Hematopoietic multipotent progenitor cell treated with erythropoietin and hydrocortisone succinate and interleukin-3 and kit ligand, for 8 days (in vitro differentiated cells): ENCODE measurements at regions not wholly inside any gene's neighbourhood (a gene's known extent, or its start where the extent isn't known, plus 50 kb on each side); places are given as distances from the start of the nearest gene placed in this dataset.
"Not testable (repeated sequence)": the region's sequence is repeated elsewhere in the genome, so short reads cannot be mapped to it uniquely, and the experiment has no call there.

Experiments used
- DNase-seq: peaks from one replicate; pipeline ENCODE4 v3.0.0-alpha.2; 2015

GRCh38 chr3:55294557-55294956 lies 192.5 kb downstream of the WNT5A start:
- no peak for DNase-seq

- no peak for DNase-seq
These were observed 194.7 kb downstream of the WNT5A start for GRCh38 chr3:55292360-55292759.

- no peak for DNase-seq
These were observed 198.4 kb downstream of the WNT5A start for GRCh38 chr3:55288657-55289056.

- DNase-seq, result no peak
These were observed 200.4 kb downstream of the WNT5A start for GRCh38 chr3:55286693-55287092.

GRCh38 chr3:55285156-55285555 lies 201.9 kb downstream of the WNT5A start:
- DNase-seq, result no peak

GRCh38 chr3:55283441-55283925 lies 203.6 kb downstream of the WNT5A start:
- DNase-seq, result no peak

GRCh38 chr3:55282994-55283393 lies 204.1 kb downstream of the WNT5A start:
- DNase-seq, result no peak

GRCh38 chr3:55272031-55272645 lies 215.0 kb downstream of the WNT5A start:
- no peak for DNase-seq

GRCh38 chr3:55271549-55271948 lies 215.6 kb downstream of the WNT5A start:
- DNase-seq, result no peak

GRCh38 chr3:55270976-55271375 lies 216.1 kb downstream of the WNT5A start:
- no peak for DNase-seq

GRCh38 chr3:55269636-55270035 lies 217.5 kb downstream of the WNT5A start:
- no peak for DNase-seq

GRCh38 chr3:55269096-55269495 lies 218.0 kb downstream of the WNT5A start:
- no peak for DNase-seq

- no peak for DNase-seq
These were observed 219.7 kb downstream of the WNT5A start for GRCh38 chr3:55267206-55267930.

- no peak for DNase-seq
These were observed 222.2 kb downstream of the WNT5A start for GRCh38 chr3:55264919-55265318.

GRCh38 chr3:55252921-55253320 lies 234.2 kb downstream of the WNT5A start:
- DNase-seq, result no peak

- not testable (repeated sequence) for DNase-seq
These were observed 237.9 kb downstream of the WNT5A start for GRCh38 chr3:55249156-55249555.

GRCh38 chr3:55247666-55248065 lies 239.4 kb downstream of the WNT5A start:
- DNase-seq, result no peak

- no peak for DNase-seq
These were observed 241.1 kb downstream of the WNT5A start for GRCh38 chr3:55246033-55246432.

- no peak for DNase-seq
These were observed 241.8 kb downstream of the WNT5A start for GRCh38 chr3:55245351-55245750.

- DNase-seq, result no peak
These were observed 242.9 kb downstream of the WNT5A start for GRCh38 chr3:55244247-55244646.

GRCh38 chr3:55243678-55244077 lies 243.4 kb downstream of the WNT5A start:
- no peak for DNase-seq

- no peak for DNase-seq
These were observed 244.2 kb downstream of the WNT5A start for GRCh38 chr3:55242921-55243320.

- DNase-seq, result no peak
These were observed 246.0 kb downstream of the WNT5A start for GRCh38 chr3:55241098-55241497.

GRCh38 chr3:55235416-55235815 lies 251.7 kb downstream of the WNT5A start:
- no peak for DNase-seq

GRCh38 chr3:55226696-55227095 lies 260.4 kb downstream of the WNT5A start:
- no peak for DNase-seq
